Colonic mucosa (tissue), 4 donors: ENCODE measurements at regions not wholly inside any gene's neighbourhood (a gene's known extent, or its start where the extent isn't known, plus 50 kb on each side); places are given as distances from the start of the nearest gene placed in this dataset.

Experiments
- DNase-seq: peaks from one replicate; pipeline ENCODE4 v3.0.0-alpha.2; 2020
- H3K27ac ChIP-seq: fragments of 200-600 bp; one replicate; pipeline ENCODE4 v1.8.0; 2021
- H3K27me3 ChIP-seq: fragments of 200-600 bp; one replicate; pipeline ENCODE4 v1.8.0; 2021
- H3K36me3 ChIP-seq: fragments of 200-600 bp; one replicate; pipeline ENCODE4 v1.8.0; 2021
- H3K4me1 ChIP-seq: fragments of 200-600 bp; one replicate; pipeline ENCODE4 v1.8.0; 2021; ENCODE audit warnings: mild to moderate bottlenecking
- H3K4me3 ChIP-seq: fragments of 200-600 bp; one replicate; pipeline ENCODE4 v1.8.0; 2021
- H3K9ac ChIP-seq, 2 donors: one replicate each; pipeline ENCODE4 v1.7.0; 2013; ENCODE audit warnings: control low read depth in 2 of 2, low read depth in 2 of 2, low read length in 2 of 2
- H3K9me3 ChIP-seq: fragments of 200-600 bp; one replicate; pipeline ENCODE4 v1.8.0; 2021
- intact Hi-C: fragments of 100-400 bp; cut with DNase I; formaldehyde crosslinking; loops from one replicate; pipeline ENCODE4 v1.14.1; 2022
- TF ChIP-seq, protein P1 (sequence below): fragments of 200-600 bp; IDR thresholded peaks from one replicate; pipeline ENCODE4 v1.8.0; 2022; ENCODE audit warnings: antibody characterized with exemption, mild to moderate bottlenecking
- donor health status: healthy.
- donor health status: DM: no; HTN: no; CAD: no.
- donor health status: DM: no; HTN: no; CAD: no.

DNA sequence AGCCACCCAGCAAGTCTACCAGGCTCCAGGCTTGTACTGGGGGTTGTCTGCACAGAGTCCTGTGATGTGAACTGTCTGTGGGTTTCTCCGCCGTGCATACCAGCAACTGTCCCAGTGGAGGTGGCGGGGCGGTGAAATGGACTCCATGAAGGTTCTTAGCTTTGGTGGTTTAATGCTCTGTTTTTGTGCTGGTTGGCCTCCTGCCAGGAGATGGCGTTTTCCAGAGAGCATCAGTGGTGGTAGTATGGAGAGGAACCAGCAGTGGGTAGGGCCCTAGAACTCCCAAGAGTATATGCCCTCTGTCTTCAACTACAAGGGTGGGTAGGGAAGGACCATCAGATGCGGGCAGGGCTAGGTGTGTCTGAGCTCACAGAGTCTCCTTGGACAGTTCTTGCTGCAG, 303.8 kb downstream of the TMEM121 start:
- no peaks in the 10 kb centered on the region for H3K27me3 ChIP-seq
- H3K9ac ChIP-seq: no peak overlapping the region
- TF ChIP-seq, protein P1, sequence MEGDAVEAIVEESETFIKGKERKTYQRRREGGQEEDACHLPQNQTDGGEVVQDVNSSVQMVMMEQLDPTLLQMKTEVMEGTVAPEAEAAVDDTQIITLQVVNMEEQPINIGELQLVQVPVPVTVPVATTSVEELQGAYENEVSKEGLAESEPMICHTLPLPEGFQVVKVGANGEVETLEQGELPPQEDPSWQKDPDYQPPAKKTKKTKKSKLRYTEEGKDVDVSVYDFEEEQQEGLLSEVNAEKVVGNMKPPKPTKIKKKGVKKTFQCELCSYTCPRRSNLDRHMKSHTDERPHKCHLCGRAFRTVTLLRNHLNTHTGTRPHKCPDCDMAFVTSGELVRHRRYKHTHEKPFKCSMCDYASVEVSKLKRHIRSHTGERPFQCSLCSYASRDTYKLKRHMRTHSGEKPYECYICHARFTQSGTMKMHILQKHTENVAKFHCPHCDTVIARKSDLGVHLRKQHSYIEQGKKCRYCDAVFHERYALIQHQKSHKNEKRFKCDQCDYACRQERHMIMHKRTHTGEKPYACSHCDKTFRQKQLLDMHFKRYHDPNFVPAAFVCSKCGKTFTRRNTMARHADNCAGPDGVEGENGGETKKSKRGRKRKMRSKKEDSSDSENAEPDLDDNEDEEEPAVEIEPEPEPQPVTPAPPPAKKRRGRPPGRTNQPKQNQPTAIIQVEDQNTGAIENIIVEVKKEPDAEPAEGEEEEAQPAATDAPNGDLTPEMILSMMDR: no peak
- no peaks in the 10 kb centered on the region for H3K9me3 ChIP-seq
- DNase-seq: no peak
- no peak overlapping the region for H3K4me3 ChIP-seq
- H3K4me1 ChIP-seq: no peaks in the 10 kb centered on the region
- no peak overlapping the region for H3K27ac ChIP-seq
- intact Hi-C loops: no loop called here
- H3K36me3 ChIP-seq: no peaks in the 10 kb centered on the region

DNA sequence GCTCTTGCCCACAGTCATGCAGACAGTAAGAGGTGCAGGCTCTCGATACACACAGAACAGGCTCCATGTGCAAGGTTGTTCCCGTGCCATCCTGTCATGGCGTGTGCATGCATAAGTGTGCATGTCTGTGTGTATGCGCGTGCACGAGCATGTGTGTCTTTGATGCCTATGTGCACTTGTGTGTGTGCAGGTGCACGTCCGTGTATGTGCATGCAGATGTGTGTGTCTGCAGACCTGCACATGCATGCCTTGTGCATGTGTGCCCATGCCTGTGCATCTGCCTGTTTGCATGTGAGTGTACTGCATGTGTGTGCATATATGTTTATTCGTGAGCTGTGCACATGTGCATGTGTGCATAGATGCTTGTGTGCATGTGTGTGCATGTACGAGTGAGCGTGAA, 309.8 kb downstream of the TMEM121 start:
- intact Hi-C loops: no loop called here
- Histone ChIP-seq H3K4me1 (no peaks in the 10 kb centered on the region), H3K4me3 (no peak overlapping the region), H3K9ac (no peak overlapping the region), H3K9me3 (no peaks in the 10 kb centered on the region), H3K36me3 (no peaks in the 10 kb centered on the region), H3K27me3 (no peaks in the 10 kb centered on the region), H3K27ac (no peak overlapping the region)
- TF ChIP-seq, protein P1: no peak
- no peak for DNase-seq

DNA sequence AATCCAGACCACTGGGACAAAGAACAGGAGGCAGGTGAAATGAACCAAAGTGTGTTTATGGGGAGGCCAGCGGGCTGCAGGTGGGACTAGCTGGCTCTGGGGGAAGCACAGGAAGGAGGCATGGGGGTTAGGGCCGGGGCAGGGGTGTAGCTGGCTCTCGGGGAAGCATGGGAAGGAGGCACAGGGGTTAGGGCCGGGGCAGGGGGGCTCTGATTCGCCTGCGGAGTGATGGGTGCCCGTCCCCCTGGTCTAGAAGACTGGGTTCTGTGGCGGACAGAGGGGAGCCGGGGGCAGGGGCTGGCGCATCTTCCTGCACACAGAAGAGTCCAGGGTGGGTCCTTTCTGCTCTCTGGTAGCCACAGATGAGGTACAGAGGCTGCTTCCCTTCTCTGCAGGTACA, 310.3 kb downstream of the TMEM121 start:
- DNase-seq: no peak
- Histone ChIP-seq H3K9ac (no peak overlapping the region), H3K4me1 (no peaks in the 10 kb centered on the region), H3K27ac (no peak overlapping the region), H3K36me3 (no peaks in the 10 kb centered on the region), H3K4me3 (no peak overlapping the region), H3K9me3 (no peaks in the 10 kb centered on the region), H3K27me3 (no peaks in the 10 kb centered on the region)
- intact Hi-C loops: no loop called here
- TF ChIP-seq, protein P1: no peak

DNA sequence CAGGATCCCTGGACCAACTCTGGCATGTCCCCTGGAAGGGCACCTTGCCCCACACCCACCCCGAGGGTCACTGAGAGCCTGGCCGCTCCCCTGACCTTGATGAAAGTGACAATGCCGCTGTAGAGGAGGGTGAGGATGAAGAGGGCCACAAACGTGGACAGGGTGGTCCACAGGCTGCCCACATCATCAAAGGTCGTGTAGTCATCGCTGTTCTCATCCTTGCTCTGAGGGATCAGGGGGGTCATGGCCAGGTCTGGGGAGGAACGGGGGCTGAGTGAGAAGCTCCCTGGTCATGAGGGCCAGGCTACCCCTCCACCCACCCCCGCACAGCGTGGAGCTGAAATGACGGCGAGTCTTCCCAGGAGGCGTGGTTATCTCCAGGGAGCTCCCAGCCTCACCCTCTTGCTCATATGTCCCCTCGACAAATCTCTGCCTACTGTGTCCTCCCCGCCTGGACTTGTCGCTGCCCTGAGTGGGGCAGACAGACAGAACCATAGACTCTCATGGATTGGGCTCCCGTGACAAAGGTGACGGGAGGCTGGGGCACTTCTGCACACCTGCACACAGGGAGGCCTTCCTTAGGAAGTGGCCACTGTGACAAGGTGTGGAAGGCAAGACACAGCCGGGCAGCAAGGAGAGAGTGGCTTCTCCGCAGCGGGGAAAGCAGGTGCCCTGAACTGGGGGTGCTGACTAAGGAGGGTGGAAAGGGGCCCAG, 311.1 kb downstream of the TMEM121 start:
- H3K4me3 ChIP-seq: no peak overlapping the region
- TF ChIP-seq, protein P1: no peak
- H3K27ac ChIP-seq: no peak overlapping the region
- intact Hi-C loops: no loop called here
- H3K4me1 ChIP-seq: no peaks in the 10 kb centered on the region
- H3K27me3 ChIP-seq: no peaks in the 10 kb centered on the region
- H3K9me3 ChIP-seq: no peaks in the 10 kb centered on the region
- DNase-seq: no peak
- no peaks in the 10 kb centered on the region for H3K36me3 ChIP-seq
- no peak overlapping the region for H3K9ac ChIP-seq

DNA sequence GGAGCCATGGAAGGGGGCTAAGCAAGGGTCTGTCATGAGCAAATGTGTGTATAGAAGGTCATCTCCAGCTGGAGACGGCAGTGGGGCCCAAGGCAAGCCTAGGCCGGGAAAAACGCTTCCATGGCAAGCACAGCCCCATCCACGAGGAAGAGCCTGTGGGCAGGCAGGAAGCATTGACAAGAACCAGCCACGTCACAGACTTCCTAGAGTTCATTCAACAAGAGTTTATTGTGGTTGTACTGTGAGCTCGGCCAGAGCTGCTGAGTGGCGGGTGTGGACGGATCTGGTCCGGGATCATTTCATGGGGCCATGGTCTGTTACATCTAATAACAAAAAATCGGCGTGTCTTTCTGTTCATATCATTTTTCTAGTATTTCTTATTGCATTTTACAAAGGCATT, 311.7 kb downstream of the TMEM121 start:
- Histone ChIP-seq H3K9ac (no peak overlapping the region), H3K4me1 (no peaks in the 10 kb centered on the region), H3K9me3 (no peaks in the 10 kb centered on the region), H3K27me3 (no peaks in the 10 kb centered on the region), H3K36me3 (no peaks in the 10 kb centered on the region), H3K4me3 (no peak overlapping the region), H3K27ac (no peak overlapping the region)
- no peak for DNase-seq
- TF ChIP-seq, protein P1: no peak
- intact Hi-C loops: no loop called here
